Left lobe of liver (tissue), 2 donors: ENCODE measurements at regions not wholly inside any gene's neighbourhood (a gene's known extent, or its start where the extent isn't known, plus 50 kb on each side); places are given as distances from the start of the nearest gene placed in this dataset.
A peak's percentile ranks its signal among the peaks of the same experiment; 100 is the strongest.
"Not testable (repeated sequence)": the region's sequence is repeated elsewhere in the genome, so short reads cannot be mapped to it uniquely, and the experiment has no call there.

ENCODE experiments used
- ATAC-seq: fragments of 200-7000 bp; cut with Tn5 transposase; one replicate; pipeline ENCODE4 v1.9.1; 2020; ENCODE audit warnings: mild to moderate bottlenecking, moderate library complexity
- DNase-seq: peaks from one replicate; pipeline ENCODE4 v3.0.0-alpha.2; 2020; ENCODE audit warnings: low spot score
- donor health status: DM: no; HTN: no; CAD: no; lungs with moderate emphysema.
- donor health status: DM: no; HTN: yes; CAD: no.

DNA sequence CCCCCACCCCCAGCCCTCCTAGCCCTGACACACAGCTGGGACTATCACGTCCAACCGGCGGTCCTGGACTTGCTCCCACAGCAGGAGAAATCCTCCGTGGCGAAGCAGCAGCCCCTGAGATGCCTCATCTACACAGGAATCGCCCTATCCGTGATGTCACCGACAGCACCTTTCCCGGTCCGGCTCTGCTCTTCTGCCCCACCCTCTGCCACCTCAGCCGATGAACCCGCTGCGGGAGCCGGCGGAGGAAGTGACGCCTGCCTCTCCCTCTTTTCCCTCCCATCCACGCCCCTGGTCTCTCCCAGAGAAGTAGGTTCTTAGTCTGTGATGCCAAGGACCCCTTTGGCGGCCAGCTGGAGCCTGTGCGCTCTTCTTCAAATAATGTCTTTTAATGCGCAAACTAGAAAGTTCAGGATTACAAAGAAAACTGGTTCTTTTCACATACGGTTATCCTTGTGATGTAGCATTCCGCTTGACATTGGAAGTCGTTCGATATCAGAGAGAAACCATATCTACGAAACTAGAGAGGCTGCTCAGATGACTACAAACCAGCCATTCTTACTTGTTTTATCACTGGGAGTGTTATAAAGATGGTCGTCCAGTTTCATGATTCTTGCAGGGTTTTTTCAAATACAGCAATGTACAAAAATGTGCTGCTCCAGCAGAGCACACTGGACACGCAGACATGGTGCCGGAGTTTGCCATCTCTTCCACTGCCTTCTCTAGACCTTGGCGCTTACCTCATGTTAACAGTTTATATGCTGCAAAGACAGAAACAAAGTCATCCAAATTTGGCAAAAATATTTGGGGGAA lies 120.3 kb downstream of the PPIAL4G start:
- DNase-seq (no peak), ATAC-seq (no peak)

DNA sequence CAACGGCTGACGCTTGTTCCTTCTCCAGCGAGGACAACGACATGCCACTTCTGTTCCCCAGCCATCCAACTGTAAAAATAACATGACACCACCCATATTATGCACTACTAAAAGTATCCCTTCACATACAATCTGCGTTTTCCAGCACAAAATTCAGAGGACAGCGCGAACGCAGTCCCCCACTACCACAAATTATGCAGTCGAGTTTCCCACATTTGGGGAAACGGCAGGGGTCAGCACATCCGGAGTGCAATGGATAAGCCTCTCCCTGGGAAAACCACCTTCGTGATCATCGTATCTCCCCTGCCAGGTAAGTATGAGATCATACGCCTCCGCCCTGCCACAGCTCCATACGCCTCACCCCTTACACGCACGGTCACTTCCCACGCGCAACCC lies 120.9 kb downstream of the PPIAL4G start:
- ATAC-seq: peak; percentile 28

DNA sequence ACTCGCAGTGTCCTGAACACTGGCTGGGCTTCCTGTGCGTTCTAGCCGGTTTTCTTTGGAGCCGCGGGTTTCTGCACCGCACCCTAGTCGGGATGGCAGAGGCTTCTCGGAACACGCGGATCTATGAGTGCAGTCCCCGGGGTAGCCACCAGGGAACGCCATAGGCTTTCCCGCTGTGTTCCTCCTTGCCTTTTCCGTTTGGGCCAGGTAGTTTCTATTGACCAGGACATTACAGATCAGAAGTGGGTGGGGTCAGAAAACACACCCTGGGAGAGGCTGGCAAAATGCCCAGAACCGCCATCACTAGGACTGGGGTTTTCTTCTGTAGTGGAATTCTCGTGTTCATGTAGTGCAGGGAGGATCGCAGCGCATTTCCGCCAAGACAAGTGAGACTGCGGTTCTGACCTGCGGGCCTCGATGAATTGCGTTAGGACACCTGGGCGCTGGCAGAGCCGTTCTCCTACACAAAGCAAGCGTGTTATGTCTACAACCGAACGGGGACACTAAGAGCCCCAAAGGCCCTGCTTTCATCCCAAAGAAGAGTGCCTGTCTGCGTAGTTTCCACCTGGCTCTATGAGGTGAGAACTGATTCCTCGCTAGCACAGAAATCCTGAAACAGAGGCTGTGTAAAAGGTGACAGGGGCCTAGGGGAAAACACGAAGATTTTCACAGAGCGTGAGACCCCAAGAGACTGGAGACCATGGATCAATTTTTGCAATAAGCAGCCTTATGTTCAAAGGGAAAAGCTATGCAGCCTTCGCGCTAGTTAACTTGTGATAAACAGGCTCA lies 121.5 kb downstream of the PPIAL4G start:
- ATAC-seq, DNase-seq: not testable (repeated sequence)

More for the DNA sequence above, 120.9 kb downstream of the PPIAL4G start:
- DNase-seq: no peak

DNA sequence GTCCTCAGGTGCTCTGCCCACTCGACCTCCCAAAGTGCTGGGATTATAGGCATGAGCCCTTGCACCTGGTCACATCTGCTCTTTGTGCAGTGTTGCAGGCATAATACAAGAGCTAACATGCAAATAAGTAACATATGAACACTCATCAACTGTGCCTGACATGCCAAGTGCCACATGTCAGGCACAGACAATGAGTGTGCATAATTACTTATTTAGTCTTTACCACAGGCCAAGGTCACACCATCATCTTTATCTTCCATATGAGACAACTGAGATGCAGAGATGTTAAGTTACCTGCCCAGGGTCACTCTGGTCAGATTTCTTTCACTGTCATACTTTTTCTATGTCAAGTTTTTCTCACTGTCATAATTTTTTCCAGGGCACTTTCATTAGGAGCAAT lies 126.1 kb downstream of the PPIAL4G start:
- no peak for DNase-seq
- no peak for ATAC-seq

DNA sequence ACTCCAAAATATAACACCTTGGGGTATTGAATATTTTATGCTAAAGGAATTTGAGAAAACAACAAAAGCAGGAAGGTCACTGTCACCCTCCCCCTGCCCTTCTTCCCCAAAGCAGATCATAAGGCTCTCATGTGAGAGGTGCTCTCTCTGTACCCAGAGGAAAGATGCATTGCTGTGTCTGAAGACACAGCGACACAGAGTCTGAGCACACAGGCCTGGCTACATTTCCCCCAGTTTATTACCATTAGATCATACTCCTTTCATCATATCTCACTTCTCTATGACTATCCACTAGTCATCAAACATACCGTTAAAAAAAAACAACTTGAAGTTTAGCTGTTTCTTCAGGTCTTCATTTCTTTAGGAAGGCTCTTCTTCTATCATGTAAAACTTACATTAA lies 127.1 kb downstream of the PPIAL4G start:
- ATAC-seq (no peak), DNase-seq (no peak)

DNA sequence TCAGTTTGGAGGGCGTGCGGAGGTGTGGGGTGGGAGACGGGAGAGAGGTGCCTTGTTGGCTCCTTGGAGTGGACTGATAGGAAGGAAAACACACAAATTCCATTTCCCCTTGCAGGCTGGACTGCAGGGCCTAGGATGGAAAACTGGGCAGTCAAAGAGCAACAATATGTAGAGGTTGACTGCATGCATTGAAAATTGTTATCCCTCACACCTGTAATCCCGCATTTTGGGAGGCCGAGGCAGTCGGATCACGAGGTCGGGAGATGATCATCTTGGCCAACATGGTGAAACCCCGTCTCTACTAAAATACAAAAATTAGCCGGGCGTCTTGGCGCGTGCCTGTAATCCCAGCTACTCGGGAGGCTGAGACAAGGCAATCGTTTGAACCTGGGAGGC lies 128.2 kb downstream of the PPIAL4G start:
- ATAC-seq (no peak), DNase-seq (no peak)

DNA sequence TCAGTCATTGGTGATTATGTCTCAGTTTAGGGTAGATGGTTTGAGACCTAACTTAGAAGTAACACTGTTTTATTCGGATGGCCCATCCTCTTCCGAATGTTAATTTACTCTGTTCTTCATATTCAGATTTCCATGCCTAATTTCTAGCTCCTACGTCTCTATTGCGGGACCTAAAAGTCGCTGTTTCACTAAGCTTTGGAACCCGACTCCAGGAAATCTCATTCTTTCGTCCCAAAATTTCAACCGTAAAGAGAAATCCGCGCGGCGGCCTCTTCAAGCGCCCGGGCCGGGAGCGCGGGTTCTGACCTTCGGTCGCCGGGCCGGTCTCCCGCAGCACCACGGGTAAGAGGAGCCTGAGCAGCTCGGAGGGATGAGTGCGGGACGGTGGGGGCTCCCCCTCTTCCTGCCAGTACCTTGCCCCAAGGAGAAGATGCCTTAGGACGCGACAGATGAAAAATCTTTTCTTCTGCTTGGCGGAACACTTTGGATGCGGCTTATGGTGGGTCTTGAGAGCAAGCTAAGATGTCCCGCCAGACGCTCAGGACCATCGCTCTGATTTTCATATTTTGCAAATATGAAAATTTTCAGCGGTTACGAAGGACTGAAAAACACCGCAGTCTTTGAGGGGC lies 128.7 kb downstream of the PPIAL4G start:
- ATAC-seq: no peak
- no peak for DNase-seq

DNA sequence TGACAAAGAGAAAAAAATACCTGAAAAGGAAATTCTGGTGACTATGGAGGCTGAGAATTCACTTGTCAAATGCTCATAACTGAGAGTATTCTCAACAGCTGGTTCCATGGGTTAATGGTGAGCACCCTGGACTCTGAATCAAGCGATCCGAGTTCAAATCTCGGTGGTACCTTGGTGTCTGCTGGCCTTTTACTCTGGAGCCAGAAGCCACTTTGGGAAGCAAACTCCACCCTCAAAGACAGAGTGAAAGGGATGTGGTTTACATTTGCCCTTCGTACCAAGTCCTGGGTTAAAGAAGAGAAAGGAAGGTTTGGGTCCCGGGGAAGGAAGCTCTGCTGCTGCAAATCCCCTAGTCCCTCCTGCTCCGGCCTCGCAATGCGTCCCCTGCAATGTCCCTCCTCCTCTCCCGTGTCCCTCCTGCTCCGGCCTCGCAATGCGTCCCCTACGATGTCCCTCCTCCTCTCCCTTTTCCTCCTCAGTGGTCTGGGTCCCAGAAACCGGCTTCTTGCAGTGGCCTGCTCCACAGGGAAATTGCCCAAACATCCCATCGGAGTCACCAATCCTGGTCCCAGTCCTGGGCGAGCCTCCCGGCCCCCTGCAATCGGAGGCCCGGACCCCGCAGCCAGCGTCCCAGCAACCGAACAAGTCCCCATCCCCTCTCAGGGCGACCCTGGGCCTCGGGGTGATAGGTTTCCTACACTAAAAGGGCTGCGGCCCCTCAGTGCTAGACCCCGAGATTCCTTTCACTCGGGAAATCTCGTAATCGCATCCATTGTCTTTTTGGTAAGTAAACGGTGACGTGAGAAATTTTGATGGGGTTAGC lies 129.4 kb downstream of the PPIAL4G start:
- ATAC-seq: no peak
- no peak for DNase-seq

DNA sequence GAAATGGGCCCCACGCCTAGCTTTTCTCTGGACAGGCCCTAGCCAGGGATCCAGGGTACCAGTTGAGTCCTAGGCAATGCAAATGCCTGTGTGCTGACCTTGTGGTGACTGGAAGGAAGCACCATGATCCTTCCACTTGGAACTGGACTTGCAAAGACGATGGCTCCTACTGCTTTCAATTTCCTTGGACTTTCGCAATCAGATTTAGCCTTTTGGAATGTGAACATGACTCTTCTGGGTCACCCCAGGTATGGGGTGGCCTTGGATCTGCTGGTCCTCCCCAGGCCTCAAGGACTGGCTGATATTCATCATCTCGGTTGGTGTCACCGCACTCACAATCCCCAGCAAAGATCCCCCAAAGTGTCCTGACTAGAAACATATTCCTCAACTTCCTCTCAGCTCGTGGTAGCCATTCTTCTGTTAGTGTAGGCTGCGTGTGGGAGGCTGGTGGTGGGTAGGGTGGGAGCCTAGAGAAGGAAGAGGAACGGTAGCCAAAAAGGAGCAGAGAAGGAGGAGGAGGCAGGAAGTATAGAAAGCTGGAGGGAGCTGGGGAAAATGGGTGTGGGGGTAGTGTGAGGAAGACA lies 130.5 kb downstream of the PPIAL4G start:
- ATAC-seq (no peak), DNase-seq (no peak)

DNA sequence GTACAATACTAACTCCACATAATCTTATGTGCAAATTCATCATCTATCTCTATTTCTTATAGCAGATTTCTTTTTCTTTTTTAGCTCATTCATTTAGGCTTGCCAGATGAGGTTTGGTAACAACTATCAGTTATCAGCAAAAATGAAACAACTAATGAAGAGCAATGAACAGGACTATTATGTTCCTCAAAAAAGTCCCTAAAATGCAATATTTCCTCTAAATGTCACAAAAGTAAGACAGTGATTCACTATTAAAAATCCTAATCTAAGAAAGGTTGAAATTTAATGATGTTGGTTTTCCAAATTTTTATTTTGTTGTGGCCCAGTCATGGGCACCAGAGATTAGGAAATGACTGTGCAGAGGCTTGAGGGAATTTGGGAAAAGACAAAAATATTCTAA lies 135.3 kb downstream of the PPIAL4G start:
- no peak for ATAC-seq
- DNase-seq: no peak

DNA sequence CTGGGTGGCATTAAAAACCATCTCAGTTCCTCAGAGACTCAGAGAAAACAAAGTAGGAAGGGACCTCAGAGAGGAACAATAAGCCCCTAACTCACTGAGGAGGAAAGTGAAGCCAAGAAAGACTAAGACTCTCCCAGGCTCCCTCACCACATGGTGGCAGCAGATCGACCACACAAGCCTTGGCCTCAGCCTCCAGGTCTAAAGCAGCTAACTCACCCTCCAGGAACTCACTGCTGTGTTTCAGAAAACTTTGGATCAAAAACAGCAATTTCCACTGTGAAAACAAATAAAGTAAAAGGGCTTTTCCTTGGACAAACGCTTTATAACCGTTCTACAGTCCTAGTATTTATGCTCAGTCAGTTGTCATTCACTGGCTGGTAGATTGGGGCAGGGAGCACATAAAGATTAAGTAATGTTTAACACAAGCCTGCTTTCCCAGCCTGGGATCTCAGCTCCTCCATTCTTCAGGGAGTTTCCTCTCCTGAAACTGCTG lies 137.4 kb downstream of the PPIAL4G start:
- not testable (repeated sequence) for DNase-seq, ATAC-seq

DNA sequence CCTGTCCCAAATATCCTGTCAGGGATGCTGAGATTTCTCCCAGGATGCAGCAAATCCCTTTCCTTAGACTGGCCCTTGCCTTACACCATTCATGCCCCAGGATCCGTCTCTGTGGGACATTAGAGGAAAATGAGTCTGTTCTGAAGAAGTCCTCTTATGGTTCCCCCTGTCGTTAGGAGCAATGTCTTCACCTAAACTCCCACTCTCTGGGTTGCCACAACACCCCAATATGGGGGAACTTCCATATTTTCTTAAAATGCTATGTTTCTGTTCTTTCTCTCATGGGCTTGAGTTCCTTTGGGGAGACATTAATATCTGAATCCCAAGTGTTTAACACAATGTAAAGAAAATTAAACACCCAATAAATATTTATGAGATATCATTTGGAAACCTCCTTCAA lies 138.5 kb downstream of the PPIAL4G start:
- not testable (repeated sequence) for DNase-seq, ATAC-seq

DNA sequence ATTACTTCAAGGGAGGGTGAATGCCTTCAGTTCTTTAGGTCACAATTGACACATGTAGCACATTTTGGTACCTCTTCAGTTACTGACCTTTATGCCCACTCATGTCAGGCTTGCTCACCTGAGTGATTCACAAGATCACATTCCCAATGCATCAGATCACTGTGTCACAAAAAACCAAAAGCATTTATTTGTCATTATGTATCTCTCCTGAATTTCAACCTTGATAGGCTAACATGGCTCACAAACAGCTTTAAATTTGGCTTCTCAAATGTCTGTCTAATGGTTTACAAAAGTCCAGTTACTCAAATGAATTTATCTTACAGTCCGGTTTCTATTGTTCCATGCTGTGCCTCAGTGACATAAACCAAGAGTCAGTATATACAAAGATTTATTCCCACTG lies 141.4 kb downstream of the PPIAL4G start:
- not testable (repeated sequence) for DNase-seq, ATAC-seq

DNA sequence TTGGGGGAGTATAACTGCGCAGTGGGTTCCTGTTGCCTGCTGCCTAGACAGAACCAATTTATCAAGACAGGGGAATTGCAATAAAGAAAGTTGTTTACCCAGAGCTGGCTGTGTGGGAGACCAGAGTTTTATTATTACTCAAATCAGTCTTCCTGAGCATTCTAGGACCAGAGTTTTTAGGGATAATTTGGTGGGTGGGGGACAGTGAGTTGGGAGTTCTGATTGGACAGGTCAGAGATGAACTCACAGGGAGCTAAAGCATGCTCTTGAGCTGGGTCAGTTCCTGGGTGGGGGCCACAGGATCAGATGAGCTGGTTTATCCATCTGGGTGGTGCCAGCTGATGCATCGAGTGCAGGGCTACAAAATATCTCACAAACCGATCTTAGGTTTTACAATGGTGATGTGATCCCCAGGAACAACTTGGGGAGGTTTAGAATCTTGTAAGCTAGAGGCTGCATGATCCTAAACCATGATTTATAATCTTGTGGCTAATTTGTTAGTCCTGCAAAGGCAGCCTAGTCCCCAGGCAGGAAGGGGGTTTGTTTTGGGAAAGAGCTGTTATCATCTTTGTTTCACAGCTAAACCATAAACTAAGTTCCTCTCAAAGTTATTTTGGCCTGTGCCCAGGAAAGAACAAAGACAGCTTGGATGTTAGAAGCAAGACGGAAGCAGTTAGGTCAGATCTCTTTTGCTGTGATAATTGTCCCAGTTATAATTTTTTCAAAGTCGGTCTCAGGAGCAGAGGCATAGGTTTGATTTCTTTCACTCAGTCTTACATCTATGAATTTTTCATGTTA lies 146.8 kb downstream of the PPIAL4G start:
- not testable (repeated sequence) for DNase-seq, ATAC-seq

DNA sequence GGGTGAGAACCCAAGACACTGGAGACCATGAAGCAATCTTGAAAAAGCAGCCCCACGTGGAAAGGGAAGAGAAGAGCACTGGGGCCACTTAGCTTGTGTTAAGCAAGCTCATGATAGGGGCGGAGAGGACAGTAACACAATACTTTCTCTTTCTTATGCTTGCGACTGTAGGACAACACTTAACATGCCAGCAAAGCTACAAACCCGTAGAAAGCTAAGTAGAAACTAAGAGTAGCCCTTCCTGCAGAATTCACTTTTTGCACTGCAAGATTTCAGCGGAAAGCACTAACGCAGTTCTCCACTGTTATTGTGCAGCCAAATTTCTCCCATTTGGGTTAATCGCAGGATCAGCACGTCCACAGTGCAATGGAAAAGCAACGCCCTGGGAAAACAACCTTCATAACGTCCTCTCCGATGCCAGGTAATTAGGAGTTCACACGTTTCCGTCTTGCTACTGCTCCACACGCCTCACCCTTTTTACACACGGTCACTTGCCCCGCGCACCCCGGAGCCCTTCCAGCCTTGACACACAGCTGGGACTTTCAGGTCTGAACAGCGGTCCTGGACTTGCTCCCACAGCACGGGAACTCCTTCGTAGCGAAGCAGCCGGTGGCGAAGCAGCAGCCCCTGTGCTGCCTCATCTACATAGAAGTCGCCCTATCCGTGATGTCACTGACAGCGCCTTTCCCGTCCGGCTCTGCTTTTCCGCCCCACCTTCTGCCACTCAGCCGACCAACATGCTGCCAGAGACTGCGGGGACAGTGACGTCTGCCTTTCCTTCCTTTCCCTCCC lies 148.6 kb downstream of the PPIAL4G start:
- peak; percentile 85 for DNase-seq
- peak; percentile 87 for ATAC-seq

DNA sequence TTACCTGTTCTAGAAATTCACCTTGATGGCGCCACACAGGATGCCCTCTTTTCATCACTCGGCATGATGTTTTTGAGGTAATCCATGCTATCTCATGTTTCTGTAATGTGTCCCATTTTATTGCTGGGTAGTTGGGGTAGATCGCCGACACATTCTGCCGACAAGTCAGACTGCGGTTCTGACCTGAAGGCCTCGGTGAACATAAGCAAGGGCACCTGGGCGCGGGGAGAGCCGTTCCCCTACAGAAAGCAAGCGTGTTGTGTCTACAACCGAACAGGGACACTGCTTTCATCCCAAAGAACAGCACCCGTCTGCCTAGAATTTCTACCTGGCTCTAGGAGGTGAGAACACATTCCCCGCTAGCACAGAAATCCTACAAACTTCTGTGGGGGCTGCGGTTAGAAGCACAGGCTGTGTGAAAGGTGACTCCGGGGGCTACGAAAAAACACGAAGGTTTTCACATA lies 149.2 kb downstream of the PPIAL4G start:
- ATAC-seq (peak; percentile 6), DNase-seq (no peak)

DNA sequence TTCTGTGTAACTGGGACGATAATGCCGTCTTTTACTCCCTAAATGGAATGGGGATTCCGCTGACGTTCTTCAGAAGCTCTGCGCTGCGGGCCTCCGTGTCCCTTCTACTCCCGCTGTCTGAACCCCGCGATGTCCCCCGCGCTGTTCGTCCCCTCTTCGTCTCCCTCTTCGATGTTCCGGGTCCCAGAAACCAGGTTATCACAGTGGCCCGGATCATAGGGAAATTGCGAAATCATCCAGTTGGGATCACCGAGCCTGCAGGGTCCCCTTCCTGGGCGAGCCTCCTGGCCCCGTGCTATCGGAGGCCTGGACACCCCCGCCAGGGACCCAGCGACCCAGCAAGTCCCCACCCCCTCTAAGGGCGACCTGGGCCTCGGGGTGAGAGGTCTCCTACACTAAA lies 154.2 kb downstream of the PPIAL4G start:
- no peak for ATAC-seq
- DNase-seq: no peak

DNA sequence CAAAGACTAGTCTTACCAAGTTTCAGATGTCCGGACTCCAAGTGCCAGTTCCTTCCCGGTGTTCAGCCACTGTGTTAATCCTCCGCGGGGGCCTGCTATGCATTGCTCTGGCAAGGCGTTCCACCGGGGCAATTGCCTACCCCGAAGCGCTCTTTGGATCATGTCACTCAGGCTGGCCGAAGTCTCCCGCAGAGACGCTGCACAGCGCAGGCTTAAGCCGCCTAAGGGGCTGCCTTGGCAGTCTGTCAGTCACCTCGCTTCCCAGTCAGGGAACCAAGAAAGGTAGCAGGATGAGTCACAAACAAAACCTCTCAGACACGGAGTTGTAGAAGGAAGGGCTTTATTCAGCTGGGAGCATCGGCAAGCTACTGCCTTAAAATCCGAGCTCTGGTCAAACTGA lies 158.1 kb downstream of the PPIAL4G start:
- not testable (repeated sequence) for ATAC-seq, DNase-seq
